ENCODE measurements at regions not wholly inside any gene's neighbourhood (a gene's known extent, or its start where the extent isn't known, plus 50 kb on each side); places are given as distances from the start of the nearest gene placed in this dataset.

GRCh38 chr2:54396107-54396506 is 60.0 kb upstream of the SPTBN1 start:
- no peak for TF ChIP-seq CTCF (IDR thresholded peaks at IDR 0.05; ENCODE audit: insufficient read depth, low read length, poor library complexity, severe bottlenecking)
- no peak for TF ChIP-seq EZH2phosphoT487 (conservative IDR thresholded peaks at IDR 0.05; ENCODE audit: low read length)

Data from SU-DHL-6 (cell line).